ENCODE measurements at regions not wholly inside any gene's neighbourhood (a gene's known extent, or its start where the extent isn't known, plus 50 kb on each side); places are given as distances from the start of the nearest gene placed in this dataset.
A peak's percentile ranks its signal among the peaks of the same experiment; 100 is the strongest.
"Not testable (repeated sequence)": the region's sequence is repeated elsewhere in the genome, so short reads cannot be mapped to it uniquely, and the experiment has no call there.

DNA sequence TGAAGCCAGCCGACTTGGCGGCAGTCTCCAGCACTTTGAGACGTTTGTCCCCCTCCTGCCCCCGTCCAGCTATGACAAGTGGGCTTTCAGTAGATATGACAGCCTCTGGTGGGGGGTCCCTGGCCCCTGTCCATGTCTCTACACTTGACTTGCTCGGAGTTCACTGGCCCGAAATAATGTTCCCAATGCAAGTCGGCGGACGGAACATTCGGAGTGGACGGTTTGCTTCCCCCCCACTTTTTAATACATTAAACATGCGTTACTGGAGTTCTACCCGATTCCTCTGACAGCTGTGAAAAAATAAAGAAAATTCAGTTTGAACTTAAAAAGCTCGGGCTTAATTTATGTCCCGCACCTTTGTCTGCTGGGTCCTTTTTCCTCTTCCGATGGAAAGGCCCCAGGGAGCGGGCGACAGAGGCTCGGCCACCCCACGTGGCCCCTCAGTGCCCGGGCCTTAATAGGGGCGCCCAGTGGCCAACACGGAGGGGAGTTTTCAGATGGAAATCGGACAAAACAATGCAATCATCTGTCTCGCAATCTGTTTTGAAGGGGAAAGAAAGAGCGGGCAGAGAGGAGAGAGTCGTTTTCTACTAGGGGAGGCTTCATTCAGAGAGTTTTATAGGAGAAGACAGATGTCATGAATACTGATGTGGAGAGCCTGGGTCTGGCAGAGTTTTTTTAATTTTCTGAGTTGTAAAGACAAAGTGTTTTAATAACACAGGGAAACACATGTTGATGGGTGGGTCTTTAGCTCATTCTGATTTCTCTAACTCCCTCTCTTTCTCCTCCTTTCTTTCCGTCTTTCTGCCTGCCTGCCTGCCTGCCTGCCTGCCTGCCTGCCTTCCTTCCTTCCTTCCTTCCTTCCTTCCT lies 50.2 kb downstream of the SMIM38 start:
- H3K4me3 ChIP-seq, result no peak overlapping the region
- H3K27me3 ChIP-seq, result peaks cover 4% of the 10 kb centered on the region; the same call in 1 of the 2 replicates
- H3K36me3 ChIP-seq, result no peaks in the 10 kb centered on the region
- no peaks in the 10 kb centered on the region for H3K4me1 ChIP-seq
- H3K27ac ChIP-seq, result no peak overlapping the region
- DNase-seq, result no peak
- H3K9me3 ChIP-seq (replicated peaks), result no peaks in the 10 kb centered on the region

DNA sequence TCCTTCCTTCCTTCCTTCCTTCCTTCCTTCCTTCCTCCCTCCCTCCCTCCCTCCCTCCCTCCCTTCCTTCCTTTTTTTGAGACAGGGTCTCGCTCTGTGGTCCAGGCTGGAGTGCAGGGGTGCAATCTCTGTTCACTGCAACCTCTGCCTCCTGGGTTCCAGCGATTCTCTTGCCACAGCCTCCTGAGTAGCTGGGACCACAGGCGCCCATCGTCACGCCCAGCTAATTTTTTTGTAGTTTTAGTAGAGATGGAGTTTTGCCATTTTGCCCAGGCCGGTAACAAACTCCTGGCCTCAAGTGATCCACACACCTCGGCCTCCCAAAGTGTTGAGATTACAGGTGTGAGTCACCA lies 50.9 kb downstream of the SMIM38 start:
- not testable (repeated sequence) for H3K4me3 ChIP-seq; H3K36me3 ChIP-seq; H3K4me1 ChIP-seq; H3K27ac ChIP-seq; H3K27me3 ChIP-seq; H3K9me3 ChIP-seq (replicated peaks); DNase-seq

DNA sequence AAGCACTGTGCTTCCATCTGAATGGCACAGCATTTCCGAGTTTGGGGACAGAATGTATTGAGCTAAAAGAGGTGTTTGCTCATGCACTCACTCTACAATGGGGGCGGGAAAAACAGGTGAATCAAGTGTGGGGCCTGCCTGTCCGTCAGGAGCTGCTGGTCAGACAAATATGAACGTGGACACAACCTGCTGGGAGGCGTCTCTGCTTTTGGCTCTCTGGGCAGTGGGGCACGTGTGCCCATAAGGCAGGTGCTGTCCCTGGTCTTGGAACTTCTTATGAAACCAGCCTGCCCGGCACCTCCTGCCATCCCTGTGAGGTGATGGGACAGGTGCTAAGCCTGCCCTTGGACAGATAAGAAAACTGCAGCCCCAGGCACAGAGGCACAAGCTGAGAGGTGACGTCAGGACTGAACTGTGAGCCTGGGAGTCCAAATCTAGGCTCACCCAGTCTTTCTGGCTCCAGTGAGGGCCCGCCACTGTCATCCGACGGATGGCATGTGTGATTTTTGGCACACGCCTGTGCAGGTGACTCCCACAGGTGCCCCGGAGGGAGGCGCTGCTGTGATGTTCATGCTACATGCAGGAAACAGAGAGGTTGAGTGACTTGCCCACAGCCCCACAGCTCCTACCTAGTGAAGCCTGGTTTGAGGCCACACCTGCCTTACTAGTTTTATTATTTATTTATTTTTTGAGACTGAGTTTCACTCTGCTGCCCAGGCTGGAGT lies 51.6 kb downstream of the SMIM38 start:
- peak in 1 of 2 experiments; percentile 28 for DNase-seq
- Histone ChIP-seq H3K9me3 (replicated peaks) (no peaks in the 10 kb centered on the region), H3K4me3 (no peak overlapping the region), H3K27me3 (0 out of 2 replicates have a peak, but pooled peaks cover 4% of the 10 kb centered on the region), H3K36me3 (no peaks in the 10 kb centered on the region), H3K4me1 (no peaks in the 10 kb centered on the region), H3K27ac (no peak overlapping the region)

DNA sequence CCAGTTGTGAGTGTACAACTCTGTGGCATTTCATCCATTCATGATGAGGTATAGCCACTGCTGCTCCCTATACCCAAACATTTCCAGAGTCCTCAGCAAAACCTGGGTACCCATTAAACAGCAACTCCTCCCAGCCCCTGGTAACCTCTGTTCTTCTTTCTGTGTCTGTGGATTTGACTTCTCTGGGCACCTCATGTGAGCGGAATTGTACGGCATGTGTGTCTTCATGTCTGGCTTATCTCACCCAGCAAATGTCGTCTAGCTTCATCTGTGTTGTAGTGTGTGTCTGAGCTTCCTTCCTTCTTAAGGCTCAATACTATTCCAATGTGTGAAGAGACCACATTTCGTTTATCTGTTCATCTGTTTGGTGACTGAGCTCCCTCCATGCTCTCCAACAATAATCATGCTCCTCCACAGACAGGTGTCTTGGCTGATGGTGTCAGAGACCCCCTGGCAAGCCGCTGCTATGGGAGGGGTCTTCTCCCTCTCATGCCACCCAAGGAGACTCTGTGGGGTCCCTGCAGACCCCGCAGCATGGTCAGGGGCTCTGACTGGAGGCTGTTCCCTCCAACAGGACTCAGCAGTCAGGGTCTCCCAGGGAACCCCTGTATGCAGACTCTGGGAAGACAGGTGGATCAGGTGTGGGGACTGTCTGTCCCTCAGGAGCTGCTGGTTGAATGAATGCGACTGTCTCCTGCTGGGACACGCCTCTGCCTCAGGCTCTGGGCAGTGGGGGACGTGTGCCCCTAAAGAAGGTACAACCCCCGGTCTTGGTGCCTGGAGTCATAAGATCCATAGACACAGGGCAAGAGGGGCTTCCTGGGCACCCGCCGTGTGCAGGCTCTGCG lies 52.7 kb downstream of the SMIM38 start:
- Histone ChIP-seq H3K27me3 (0 out of 2 replicates have a peak, but pooled peaks cover 4% of the 10 kb centered on the region), H3K4me3 (no peak overlapping the region)
- DNase-seq, result no peak

DNA sequence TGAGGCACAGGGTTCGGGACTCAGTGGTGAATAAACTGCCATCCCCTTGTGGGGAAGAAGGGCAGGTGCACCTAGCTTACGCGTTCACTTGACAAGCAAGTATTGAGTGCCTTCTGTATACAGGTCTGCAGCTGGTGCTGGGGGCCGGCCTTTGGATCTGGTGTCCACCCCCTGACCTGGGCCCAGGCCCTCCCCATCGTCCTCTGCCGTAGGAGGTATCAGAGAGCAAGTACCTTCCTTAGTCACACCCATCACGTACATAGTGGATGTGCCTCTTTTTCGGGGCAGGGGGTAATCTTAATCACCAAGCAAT lies 53.3 kb downstream of the SMIM38 start:
- H3K27me3 ChIP-seq, result 0 out of 2 replicates have a peak, but pooled peaks cover 4% of the 10 kb centered on the region
- H3K36me3 ChIP-seq, result no peaks in the 10 kb centered on the region
- DNase-seq, result no peak
- H3K4me1 ChIP-seq, result no peaks in the 10 kb centered on the region
- H3K27ac ChIP-seq, result no peak overlapping the region
- no peak overlapping the region for H3K4me3 ChIP-seq
- H3K9me3 ChIP-seq (replicated peaks), result no peaks in the 10 kb centered on the region

More for the DNA sequence above, 52.7 kb downstream of the SMIM38 start:
- Histone ChIP-seq H3K4me1 (no peaks in the 10 kb centered on the region), H3K27ac (no peak overlapping the region), H3K36me3 (no peaks in the 10 kb centered on the region), H3K9me3 (replicated peaks) (no peaks in the 10 kb centered on the region)

DNA sequence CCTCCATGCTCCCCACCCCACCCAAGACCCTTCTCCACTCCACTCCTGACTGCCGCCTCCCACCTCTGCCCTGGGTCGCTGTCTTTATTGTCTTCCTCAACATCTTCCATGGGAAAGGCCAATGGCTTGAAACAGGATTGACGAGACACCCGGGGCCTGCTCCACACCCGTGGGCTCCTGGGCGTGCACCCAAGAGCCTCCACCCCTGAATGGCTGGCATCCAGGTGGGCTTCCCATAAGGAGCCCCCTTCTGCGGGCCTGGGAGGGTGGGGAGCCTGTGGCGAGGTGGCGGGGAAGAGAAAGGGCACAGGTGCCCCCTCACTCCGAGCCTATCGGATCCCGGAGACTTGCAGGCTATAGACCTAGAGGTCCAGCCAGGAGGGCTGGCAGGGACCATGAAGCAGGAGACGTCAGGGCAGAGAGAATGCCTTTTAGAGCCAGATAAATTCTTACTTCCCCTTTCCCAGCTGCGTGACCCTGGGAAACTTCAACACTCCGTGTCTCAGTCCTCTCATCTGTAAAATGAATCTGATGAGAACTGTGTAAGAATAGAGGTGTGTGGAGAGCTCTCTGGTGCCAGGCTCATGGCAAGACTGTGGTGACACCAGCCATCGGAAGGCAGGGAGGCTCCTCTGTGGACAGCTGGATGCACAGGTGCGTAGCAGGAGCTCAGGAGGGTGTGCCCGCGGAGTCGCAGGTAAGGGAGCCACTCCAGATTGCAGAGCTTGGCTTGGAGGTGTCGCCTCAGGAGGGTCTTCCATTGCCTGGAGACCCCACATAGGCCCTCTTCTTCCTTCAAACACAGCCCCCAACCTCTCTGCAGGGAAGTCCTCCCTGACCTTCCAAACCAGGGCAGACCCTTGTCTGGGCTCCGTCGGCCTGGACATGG lies 53.9 kb downstream of the SMIM38 start:
- no peaks in the 10 kb centered on the region for H3K4me1 ChIP-seq
- H3K27ac ChIP-seq, result no peak overlapping the region
- no peak overlapping the region for H3K4me3 ChIP-seq
- H3K9me3 ChIP-seq (replicated peaks), result no peaks in the 10 kb centered on the region
- 0 out of 2 replicates have a peak, but pooled peaks cover 4% of the 10 kb centered on the region for H3K27me3 ChIP-seq
- no peaks in the 10 kb centered on the region for H3K36me3 ChIP-seq
- DNase-seq, result no peak

DNA sequence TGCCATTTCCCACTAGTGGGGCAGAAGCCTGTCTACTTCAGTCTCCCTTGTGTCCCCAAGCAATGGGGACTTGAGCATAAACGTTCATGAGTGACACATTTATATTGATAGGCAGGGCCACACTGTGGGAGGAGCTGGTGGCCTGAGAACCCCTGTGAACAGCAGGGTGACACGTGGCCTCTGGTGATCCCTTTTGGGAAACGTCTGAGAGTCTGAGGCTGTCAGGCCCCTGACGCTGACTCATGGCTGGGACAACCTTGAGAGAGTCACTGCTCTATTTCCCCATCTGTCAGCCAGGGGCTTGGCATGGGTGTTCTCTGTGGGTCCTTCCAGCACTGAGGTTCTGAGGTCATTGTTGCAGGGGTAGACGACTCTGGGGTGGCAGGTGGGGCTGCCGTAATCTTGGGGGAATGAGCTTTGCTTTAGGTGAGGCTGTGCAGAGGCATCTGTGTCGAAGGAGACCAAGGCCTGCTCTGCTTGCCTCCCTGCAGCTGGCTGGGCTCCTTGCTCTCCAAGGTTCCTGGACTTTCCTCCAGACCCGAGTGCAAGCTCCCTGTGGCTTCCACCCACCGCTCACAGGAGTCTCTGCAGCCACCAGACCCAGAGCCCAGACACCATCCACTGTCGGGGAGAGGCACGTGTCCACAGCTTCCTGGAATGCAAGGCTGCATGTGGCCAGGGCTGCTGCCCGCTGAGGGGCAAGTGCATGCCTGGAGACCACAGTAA lies 54.7 kb downstream of the SMIM38 start:
- H3K4me1 ChIP-seq, result no peaks in the 10 kb centered on the region
- H3K36me3 ChIP-seq, result no peaks in the 10 kb centered on the region
- no peaks in the 10 kb centered on the region for H3K9me3 ChIP-seq (replicated peaks)
- H3K27me3 ChIP-seq, result 0 out of 2 replicates have a peak, but pooled peaks cover 4% of the 10 kb centered on the region
- no peak for DNase-seq
- H3K27ac ChIP-seq, result no peak overlapping the region
- H3K4me3 ChIP-seq, result no peak overlapping the region

DNA sequence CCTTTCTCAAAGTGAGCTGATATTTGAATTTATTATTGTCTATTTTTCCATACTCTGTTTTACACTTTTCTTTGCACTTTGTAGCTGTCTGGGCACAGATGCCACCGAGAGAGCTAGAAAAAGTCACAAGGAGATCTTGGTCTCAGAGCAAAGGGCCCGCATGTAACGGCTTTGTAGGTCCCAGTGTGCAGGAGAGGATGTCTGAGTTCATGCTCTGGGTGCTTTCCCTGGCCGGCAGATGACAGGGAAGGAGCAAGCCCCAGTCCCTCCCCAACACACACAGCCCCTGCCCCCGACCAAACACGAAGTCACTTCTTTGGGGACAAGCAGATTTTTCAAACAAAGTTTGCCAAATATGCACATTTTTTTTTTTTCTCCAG lies 55.8 kb downstream of the SMIM38 start:
- Histone ChIP-seq H3K36me3 (no peaks in the 10 kb centered on the region), H3K27ac (no peak overlapping the region), H3K4me3 (no peak overlapping the region), H3K4me1 (no peaks in the 10 kb centered on the region), H3K27me3 (0 out of 2 replicates have a peak, but pooled peaks cover 4% of the 10 kb centered on the region), H3K9me3 (replicated peaks) (no peaks in the 10 kb centered on the region)
- DNase-seq, result no peak

DNA sequence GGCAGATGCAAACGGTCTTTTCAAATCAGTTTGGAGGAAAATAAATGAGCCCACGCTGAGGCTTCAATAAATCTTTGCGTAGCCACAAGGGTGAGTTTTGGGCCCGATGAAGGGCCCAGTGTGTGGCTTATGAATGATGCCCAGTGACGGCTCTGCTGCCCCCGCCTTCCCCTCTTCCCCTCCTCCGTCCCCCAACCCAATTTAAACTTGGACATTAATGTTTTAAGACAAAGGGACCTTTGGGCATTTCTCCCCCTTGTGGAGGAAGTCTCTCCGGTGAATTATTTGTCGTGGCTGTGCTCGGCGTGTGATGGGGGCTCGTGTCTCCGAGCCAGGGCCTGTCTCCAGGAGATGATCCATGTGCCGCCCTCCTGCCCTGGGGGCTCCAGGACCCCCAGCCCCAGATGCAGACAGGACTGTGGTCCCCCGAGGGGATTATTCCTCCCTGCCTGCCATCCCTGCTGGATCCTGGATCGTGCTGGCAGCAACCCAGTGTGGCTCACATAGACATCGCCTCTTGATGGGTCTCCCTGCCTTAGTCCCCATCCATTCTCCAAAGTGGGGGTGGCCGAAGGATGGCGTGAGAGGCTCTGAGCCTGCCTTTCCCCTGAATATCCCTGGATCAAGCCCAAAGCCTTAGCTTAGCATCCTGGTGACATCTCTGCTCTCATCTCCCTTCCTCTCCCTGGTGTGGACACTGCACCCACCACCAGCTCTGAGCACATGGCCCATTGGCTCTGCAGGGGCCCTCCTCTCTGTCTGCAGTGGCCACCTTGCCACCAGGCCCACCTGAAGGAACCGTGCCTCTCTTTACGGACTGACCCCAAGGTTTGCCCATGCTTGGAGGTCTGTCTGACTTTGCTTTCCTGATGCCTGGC lies 56.4 kb downstream of the SMIM38 start:
- H3K4me3 ChIP-seq, result no peak overlapping the region
- no peaks in the 10 kb centered on the region for H3K9me3 ChIP-seq (replicated peaks)
- DNase-seq, result no peak
- H3K27ac ChIP-seq, result no peak overlapping the region
- H3K4me1 ChIP-seq, result no peaks in the 10 kb centered on the region
- H3K27me3 ChIP-seq, result 0 out of 2 replicates have a peak, but pooled peaks cover under 1% of the 10 kb centered on the region
- H3K36me3 ChIP-seq, result no peaks in the 10 kb centered on the region

DNA sequence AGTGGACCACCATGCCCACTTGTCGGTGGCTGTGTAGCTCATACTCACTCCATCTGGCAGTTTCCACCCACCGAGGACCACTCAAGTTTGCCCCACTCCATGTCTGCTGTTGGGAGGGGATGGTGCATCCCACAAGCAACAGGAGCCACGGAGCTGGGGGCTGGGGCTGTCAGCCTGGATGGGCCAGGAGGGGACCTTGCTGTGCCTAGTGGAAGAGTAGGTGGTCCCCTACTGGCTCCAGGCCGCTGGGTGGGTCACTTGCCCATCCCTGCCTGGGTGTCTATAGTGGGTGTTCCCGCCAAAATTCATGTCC lies 57.0 kb downstream of the SMIM38 start:
- DNase-seq, result no peak
- H3K4me1 ChIP-seq, result no peaks in the 10 kb centered on the region
- no peaks in the 10 kb centered on the region for H3K36me3 ChIP-seq

DNA sequence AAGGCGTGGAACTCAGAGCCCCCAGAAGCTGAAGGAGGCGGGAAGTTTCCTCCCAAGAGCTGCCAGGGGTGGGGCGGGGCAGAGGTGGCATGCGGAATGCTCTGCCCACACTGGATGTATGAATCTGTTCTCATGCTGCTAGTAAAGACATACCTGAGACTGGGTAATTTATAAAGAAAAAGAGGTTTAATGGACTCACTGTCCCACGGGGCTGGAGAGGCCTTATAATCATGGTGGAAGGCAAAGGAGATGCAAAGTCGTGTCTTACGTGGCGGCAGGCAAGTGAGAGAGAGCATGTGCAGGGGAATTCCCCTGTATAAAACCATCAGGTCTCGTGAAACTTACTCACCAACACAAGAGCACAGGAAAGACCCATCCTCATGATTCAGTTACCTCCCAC lies 57.6 kb downstream of the SMIM38 start:
- Histone ChIP-seq H3K36me3 (no peaks in the 10 kb centered on the region), H3K9me3 (replicated peaks) (no peaks in the 10 kb centered on the region), H3K27ac (no peak overlapping the region), H3K4me1 (no peaks in the 10 kb centered on the region), H3K4me3 (no peak overlapping the region), H3K27me3 (no peaks in the 10 kb centered on the region)
- no peak for DNase-seq

More for the DNA sequence above, 57.0 kb downstream of the SMIM38 start:
- H3K27me3 ChIP-seq, result no peaks in the 10 kb centered on the region
- no peak overlapping the region for H3K27ac ChIP-seq
- no peaks in the 10 kb centered on the region for H3K9me3 ChIP-seq (replicated peaks)
- no peak overlapping the region for H3K4me3 ChIP-seq

DNA sequence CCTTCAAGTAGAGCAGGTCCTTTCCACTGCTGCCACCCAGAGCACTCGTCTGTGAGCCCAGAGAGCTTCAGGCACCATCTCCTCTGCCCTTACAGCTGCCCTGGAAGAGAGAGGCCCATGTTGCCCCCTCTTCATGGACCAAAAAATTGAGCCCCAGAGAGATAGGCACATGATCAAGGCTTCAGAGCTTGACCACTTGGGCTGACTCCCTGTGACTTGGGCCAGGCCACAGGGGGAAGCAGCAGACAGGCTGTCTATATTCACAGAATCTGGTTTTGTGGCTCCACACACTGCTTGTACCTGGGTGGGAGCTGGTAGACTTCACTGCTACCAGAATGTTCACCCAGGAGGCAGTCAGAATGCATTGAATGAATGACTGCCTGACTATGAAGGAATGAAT lies 58.2 kb downstream of the SMIM38 start:
- Histone ChIP-seq H3K4me3 (no peak overlapping the region), H3K27ac (no peak overlapping the region), H3K9me3 (replicated peaks) (no peaks in the 10 kb centered on the region), H3K4me1 (no peaks in the 10 kb centered on the region), H3K36me3 (no peaks in the 10 kb centered on the region), H3K27me3 (no peaks in the 10 kb centered on the region)
- DNase-seq, result no peak

DNA sequence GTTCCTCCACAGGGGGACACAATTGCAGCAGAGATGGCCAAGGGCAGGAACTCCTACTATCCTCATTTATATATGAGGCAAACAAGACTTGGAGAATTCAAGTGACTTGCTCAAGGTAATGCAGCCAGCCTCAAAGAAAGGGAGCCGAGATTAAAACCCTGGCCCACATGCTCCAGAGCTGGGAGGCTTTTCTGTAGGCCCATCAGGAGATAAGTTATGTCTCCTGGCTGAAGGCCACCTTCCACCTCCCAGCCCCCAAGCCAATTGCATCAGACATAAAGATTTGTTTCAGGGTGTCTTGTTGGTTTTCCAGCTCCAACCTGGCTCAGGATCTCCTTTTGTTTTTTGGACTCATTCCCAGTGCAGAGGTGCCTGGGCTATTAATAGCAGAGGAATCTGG lies 59.5 kb downstream of the SMIM38 start:
- DNase-seq, result no peak
- H3K27me3 ChIP-seq, result no peaks in the 10 kb centered on the region
- H3K4me3 ChIP-seq, result no peak overlapping the region
- H3K27ac ChIP-seq, result no peak overlapping the region
- no peaks in the 10 kb centered on the region for H3K4me1 ChIP-seq
- no peaks in the 10 kb centered on the region for H3K9me3 ChIP-seq (replicated peaks)
- no peaks in the 10 kb centered on the region for H3K36me3 ChIP-seq
